ENCODE measurements at regions not wholly inside any gene's neighbourhood (a gene's known extent, or its start where the extent isn't known, plus 50 kb on each side); places are given as distances from the start of the nearest gene placed in this dataset.

DNA sequence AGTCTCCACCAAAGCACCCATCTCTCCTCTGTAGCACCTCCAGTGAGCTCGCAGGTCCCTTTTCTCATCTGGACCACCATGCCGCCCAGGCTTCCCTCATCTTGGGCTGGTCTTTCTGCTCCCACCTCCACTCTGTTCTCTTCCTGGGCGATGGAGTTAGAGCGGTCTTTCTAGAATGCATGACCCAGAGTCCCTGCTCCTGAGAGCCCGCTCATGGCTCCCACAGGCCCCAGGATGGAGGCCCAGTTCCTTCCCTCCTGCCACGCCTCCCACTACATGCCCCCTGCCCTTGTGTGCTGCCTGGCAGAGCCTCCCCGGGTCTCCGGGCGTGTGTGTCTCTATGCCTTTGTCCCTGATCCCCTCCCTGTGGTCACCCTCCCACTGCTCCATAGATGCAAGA, 100.7 kb upstream of the RTL1 start:
- no peak for DNase-seq (ENCODE audit: low read depth in 2 of 2)

DNA sequence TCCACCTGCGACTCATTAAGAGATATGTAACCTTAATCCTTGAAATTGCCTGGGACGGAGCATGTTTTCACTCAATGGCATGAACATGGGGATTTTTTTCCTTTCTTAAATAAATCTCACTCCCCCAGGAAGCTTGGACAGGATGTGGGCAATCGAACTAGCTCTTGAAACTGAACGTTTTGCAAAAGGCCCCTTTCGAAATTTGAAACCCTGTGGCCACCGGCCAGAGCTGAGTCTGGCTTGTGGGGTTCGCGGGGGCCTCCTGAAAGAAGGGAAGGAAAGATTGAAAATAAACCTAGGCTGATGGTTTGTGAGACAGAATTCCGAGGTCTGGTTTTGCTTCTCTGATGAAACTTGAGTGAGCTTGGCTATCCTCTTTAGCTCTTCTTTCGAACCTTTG, 101.4 kb upstream of the RTL1 start:
- DNase-seq (ENCODE audit: low read depth in 2 of 2), result no peak

DNA sequence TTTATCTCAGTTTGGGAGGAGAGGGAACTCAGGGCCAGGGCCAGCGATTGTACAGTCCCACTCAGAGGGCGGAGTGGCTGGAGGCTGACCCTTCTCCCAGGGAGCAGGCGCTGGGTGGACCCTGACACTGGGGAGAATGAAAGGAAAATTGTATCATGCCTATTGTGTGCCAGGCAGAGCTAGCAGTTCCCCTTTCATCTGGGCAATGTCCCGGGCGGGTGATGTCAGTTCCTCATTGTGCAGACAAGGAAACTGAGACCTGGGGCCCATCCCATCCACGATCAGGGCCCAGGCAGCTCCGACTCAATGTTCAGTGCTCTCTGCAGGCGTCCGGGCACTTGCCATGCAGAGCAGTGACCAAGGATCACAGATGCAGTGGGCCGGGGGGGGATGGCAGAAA, 101.9 kb upstream of the RTL1 start:
- DNase-seq (ENCODE audit: low read depth in 2 of 2), result no peak

DNA sequence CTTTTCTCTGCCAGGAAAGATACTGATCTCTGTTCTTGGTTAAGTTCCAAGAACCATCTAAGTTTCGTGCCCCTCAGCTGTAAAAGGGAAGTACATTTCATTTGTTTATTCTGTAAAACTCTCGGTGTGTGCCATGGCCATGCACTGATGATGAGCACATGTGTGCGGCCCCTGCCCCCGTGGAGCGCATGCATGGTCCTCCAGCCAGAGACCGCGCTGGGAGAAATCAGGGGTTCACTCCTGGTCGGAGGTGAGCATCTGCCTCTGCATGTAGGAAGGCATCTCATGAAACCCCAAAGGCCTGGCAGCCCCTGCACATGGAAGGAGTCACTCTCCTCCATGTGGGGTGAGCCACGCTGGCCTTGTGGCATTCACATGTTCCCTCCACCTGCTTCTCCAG, 102.5 kb upstream of the RTL1 start:
- DNase-seq (ENCODE audit: low read depth in 2 of 2), result no peak

DNA sequence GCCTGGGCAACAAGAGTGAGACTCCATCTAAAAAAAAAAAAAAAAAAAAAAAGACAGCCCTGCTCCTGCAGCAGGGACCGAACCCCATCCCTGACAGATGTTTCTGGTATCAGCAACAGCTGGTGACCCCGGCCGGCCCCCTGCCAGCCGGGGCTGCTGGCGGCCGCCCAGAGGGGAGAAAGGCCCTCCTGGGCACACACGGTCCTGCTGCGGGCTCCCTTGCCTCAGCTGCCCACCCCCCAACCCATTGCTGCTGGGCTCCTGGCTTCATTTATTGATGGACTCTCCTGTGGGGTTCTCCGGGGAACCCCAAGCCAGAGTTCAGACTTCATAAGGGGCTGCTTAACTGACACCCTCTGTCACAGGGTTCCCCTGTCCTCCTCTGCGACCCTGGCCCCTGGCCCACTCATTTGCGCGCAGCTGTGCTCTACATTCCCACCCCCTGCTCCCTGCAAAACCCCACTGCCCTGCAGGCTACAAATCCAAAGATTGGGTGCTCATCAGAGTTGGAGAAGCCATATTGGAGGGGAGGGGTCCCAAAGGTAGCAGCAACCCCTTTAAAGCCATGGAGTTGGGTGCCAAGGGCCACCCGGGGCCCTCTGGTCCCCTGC, 103.6 kb upstream of the RTL1 start:
- DNase-seq (ENCODE audit: low read depth in 2 of 2), result no peak

DNA sequence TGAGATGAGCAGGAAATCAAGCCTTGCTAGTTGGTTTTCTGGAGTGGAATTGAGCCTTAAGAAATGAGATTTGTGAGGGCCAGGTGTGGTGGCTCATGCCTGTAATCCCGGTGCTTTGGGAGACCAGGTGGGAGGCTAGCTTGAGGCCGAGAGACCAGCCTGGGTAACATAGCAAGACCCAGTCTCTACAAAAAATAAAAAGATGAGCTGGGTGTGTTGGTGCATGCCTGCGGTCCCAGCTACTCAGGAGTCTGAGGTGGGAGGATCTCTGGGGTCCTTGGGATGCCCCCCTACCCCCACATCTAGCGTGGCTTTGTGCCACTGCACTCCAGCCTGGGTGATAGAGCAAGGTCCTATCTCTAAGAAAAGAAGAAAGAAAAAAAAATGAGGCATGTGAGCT, 104.2 kb upstream of the RTL1 start:
- DNase-seq (ENCODE audit: low read depth in 2 of 2), result no peak

DNA sequence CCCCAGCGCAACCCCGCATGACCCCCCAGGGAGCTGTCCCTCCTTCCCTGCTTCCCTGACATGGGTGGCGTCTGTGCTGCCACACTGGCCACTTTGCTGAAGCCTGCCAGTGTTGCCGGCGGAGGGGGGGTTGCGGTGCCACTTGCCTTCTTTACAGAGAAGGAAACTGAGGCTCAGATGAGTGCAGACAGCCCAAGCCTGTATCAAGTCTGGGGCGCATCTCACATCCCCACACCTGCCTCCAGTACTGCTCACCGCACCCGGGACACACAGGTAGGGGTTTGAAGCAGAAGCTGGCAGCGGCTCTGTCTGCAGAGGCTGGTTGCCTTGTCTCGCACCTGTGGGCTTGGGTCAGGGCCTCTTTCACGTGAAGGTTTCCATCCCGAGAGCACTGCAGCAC, 104.7 kb upstream of the RTL1 start:
- DNase-seq (ENCODE audit: low read depth in 2 of 2), result no peak

DNA sequence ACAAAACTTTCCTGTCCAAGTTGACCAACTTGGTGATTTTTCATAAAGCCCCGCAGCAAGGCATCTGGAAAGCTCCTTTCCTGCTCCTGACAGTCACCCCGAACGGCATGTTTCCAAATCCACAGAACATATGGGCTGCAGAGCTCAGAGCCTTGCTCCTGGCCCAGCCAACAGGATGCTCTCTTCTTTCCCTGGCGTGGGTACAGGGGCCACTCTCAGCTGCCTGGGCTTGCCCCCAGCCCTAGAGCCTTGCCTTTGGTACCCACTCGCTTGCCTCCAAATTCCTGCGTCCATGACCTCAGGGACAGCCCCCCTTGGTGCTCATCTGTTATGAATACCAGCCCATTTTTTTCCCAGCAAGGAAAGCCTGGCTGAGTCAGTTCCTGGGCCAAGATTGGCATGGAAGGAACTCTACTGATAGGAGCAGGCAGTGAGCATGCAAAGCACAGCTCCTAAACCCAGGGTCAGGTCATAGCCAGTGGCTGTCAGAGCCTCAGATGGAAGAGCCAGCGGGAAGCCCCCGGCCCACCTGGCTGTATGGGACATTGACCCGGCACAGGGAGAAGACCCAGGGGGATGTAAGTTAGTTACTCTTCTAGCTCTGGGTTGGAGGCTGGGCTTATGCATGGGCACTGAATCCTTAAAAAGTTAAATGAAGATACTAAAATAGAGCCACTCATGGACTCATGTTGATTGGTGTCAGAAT, 105.3 kb upstream of the RTL1 start:
- DNase-seq (ENCODE audit: low read depth in 2 of 2), result no peak

DNA sequence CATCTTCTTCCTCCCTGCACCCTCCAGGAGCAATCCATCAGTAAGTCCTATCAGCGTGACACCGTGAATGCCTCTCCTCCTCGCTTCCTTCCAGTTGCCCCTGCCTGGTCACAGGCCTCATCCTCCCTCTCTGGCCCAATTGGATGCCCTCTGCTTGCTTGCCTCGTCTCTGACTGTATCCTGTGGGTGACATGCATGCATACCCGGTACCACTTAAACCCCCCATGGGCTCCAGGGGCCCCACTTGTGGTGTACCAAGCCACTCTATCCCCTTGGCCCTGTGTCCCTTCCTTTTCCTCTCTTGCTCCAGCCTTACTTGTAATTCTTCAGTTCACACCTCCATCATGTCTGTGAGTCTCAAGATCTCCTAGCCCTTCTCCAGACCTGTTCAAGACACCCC, 106.0 kb upstream of the RTL1 start:
- no peak for DNase-seq (ENCODE audit: low read depth in 2 of 2)

DNA sequence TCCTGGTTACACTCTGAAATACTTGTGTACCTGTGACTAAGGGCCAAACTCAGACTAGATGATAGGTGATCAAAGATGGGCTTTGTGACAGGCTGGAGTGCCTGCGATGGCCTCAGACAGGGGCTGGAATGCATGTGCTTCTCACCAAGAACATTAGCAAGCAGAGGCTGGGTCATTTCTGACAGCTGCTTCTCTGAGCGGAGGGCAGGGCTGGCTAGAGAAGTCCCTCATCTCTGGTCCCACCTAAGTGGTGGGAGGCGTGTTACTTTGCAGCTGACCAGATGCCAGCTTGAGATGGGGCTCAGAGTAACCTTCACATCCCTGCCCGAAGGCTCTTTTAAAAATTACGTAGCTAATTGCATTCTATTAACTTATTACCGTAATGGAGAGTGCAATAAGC, 106.8 kb upstream of the RTL1 start:
- no peak for DNase-seq (ENCODE audit: low read depth in 2 of 2)

DNA sequence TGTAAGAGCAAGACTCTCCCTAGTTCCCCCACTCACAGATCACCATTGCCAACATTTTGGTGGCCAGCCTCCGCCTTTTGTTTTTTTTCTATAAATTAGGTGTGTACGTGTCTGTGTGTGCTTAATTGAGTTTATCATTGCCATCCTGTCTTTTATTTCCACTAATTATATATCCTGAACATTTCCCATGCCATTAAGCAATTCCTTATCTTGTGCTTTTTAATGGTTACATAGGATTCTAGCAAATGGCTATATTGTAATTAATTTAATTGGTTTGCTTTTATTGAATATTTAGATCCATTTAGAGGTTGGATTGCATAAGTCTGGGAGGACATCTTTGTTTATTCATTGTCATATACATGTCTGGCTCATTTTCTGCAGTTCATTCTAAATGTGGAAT, 107.3 kb upstream of the RTL1 start:
- DNase-seq (ENCODE audit: low read depth in 2 of 2), result no peak

DNA sequence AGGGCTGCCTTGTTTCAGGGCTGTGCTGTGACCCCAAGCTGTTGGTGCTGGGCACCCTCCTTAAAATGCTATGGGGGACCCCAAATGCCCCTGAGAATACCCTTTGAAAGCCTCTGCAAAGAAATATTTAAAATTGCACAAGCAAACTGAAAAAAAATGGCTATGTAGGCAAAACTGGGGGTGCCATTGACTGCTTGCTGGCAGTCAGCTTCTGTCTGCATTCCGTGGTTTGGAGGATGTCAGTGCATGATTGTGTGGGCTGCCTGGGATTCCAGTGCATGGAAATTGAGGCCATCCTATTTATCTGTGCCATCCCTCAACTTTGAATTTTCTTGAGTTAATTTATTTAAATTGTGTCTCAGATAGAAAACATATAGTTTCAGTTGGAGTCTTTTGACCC, 113.7 kb upstream of the RTL1 start:
- no peak for DNase-seq (ENCODE audit: low read depth in 2 of 2)

DNA sequence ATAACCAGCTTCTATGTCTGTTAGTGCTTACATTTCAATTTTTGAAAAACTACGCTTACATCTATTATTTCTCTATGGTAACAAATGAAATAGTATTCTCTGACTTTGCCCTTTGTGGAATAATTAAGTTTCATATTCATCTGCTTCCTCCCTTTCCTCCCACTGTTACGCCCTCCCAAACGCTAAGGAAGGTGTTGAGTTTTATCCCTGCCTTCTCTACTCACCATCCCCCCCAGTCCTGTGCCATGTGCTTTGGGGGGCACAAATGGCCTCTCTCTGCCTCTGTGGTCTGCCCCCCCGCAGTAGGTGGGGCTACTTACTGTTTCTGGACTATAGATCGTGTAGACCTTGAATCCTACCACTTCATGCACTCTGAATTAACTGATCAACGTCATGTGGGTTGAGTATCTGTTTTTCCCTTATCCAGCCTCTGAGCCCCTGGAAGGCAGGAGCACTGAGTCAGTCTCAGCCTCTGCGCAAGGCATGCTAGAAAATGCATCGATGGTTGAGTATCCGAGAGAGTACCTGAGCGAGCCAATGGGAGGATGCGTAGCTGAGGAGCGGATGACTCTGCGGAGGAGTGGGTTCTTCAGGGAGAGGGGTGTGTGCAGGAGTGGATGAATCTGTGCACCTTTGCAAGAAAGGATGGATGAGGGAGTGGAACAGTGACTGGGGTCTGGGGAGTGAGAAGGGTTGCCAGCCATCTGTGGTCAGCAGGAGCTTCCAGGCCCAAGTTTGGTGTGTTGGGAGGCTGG, 114.5 kb upstream of the RTL1 start:
- no peak for DNase-seq (ENCODE audit: low read depth in 2 of 2)

DNA sequence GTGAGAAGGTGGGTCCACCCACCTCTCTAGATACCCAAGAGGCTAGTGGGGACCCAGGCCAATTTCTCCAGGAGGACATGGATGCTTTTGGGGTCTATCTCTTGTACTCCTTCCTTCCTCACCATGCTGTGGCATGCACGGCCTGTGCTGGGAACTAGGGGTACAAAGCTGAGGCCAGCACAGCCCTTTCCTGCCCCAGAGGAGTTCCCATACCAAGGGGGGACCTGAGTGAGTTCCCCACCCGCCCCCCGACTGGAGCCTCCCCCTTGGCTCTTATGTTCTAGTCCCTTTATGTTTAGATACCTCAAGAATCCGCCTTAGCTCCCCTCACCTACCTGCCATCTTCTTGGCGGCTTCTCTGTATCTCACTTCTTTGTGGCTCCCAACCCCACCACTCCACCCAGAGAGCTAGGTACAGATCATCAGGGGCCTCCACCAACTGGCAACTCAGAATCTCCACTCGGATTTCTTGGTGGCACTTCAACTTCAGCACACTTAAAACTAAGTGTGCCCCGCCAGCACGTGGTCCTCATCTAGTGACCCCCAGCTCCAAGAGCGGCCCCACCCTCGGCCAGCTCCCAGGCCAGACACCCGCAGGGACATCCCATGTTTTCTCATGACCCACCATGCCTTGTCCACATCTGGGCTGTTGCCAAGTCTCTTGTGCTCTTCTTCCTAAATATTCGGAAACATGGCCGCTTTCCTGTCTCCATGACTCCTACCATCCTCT, 115.2 kb upstream of the RTL1 start:
- no peak for DNase-seq (ENCODE audit: low read depth in 2 of 2)

DNA sequence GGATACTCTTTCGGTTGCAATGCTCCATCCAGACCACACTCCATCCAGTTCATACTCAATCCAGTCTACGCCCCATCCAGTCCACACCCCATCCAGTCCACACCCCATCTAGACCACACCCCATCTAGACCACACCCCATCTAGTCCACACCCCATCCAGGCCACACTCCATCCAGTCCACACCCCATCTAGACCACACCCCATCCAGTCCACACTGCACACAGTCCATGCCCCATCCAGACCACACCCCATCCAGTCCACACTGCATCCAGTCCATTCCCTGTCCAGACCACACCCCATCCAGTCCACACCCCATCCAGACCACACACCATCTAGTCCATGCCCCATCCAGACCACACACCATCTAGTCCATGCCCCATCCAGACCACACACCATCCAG, 116.0 kb upstream of the RTL1 start:
- DNase-seq (ENCODE audit: low read depth in 2 of 2), result no peak

DNA sequence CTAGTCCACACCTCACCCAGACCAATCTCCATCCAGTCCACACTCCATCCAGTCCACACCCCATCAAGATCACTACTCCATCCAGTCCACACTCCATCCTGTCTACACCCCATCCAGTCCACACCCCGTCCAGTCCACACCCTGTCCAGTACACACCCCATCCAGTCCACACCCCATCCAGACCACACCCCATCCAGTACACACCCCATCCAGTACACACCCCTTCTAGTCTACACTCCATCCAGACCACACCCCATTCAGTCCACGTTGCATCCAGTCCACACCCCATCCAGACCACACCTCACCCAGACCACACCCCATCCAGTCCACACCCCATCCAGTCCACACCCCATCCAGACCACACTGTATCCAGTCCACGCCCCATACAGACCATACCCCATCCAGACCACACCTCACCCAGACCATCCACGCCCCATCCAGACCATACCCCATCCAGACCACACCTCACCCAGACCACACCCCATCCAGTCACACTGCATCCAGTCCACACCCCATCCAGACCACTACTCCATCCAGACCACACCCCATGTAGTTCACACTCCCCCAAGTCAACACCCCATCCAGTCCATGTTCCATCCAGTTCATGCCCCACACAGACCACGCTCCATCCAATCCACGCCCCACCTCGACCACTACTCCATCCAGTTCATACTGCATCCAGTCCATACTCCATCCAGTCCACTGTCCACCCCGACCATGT, 116.6 kb upstream of the RTL1 start:
- no peak for DNase-seq (ENCODE audit: low read depth in 2 of 2)

DNA sequence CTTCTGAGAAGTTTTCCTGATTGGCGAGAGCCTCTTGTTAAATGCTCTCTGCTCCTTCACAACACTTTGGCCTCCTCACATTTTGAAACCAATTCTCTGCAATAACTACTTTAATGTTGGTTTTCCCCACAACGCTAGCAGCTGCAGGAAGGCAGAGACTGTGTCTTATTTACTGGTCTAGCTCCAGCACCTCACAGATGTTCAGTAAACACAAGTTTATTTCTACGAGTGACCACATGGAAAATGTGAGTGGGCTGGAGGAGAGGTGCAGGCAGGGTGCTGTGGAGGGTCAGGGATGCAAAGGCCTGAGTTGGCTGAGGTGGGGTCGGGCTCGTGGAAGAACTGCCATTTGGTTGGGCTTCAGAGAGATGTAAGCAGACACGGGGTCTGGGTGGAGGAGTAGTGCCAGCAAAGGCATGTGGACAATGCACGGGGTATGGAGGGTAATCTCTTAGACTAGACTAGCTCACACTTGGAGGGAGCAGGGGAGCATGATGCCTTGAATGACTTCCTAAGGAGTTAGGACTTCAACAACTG, 117.4 kb upstream of the RTL1 start:
- DNase-seq (ENCODE audit: low read depth in 2 of 2), result no peak

DNA sequence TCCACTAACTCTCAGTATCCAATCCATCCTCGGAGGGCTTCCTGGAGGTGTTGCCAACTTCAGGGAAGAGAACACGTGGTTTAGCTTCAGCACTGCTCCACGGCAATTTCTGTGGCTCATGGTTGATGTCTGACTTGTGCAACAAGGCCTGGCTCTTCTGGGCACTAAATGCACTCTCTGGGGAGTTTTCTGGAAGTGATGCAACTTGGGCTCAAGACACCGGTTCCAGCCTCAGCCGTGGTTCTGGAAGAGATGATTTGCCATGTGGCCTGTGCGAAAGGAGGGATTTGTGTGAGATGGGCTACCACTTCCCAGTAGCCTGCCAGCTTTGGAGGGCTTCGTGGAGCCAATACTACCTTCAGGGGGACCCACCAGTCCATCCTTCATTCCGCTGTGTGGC, 118.6 kb upstream of the RTL1 start:
- no peak for DNase-seq (ENCODE audit: low read depth in 2 of 2)

DNA sequence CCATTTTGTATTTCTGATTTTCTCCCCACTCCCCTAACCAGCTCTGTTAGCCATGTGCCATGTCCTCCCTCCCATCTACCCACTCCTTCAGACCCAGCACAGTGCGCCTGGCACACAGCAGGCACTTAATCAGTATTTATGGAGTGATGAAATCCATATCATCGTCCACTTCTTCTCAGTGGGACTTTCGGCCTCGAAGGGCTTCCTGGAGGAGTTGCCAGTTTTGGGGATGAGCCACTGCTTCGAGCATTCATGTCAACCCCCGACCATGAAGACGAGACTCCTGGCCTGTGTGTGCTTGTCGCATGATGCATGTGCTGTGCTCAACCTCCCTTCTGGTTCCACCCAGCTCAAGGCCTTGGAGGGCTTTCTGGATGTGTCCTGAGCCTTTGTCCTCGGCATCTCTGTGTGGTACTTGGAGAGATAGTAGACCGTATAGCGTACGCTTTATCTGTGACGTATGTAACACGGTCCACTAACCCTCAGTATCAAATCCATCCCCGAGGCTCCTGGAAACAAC, 119.5 kb upstream of the RTL1 start:
- DNase-seq (ENCODE audit: low read depth in 2 of 2), result no peak

DNA sequence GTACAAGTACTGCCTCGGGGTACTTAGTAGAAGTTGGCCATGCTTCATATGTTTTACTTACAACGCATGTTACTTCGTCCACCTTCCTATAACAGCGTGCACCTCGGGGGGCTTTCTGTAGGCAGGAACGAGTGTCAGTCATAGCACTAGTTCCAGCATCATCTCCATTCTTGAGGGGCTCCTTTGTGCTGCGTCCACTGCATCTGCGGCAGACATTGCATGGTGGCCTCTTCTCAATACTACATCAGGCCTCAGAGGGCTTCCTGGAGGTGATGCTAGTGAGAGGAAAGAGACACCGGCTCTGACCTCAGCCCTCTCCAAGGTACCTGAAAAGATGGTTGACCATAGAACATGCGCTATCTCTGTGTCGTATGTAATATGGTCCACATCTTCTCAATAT, 121.2 kb upstream of the RTL1 start:
- no peak for DNase-seq (ENCODE audit: low read depth in 2 of 2)

DNA sequence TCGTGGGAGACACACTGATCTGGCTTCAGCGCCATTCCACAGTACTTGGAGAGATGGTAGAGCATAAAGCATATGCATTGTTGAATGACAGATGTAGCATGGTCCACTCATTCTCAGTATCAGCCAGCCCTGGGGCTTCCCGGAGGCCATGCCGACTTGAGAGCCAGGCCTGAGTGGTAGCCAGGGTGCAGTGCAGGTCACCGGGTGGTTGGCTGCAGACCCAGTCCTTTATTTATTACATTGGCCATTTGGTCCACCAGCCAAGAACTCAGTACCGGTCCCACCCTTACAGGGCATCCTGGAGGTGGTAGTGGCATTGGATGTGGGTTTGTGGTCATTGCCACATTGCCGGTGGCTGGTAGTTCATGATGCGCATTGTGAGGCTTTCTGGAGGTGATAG, 121.6 kb upstream of the RTL1 start:
- no peak for DNase-seq (ENCODE audit: low read depth in 2 of 2)

All from stimulated activated CD8-positive, alpha-beta memory T cell treated with anti-CD3 and anti-CD28 coated beads, Interleukin-2, amount 100 ng/mL, for 1 hour (primary cell).